SH-SY5Y (cell line): ENCODE measurements at regions not wholly inside any gene's neighbourhood (a gene's known extent, or its start where the extent isn't known, plus 50 kb on each side); places are given as distances from the start of the nearest gene placed in this dataset.

ENCODE experiments used
- GATA2 ChIP-seq: IDR thresholded peaks from 2 replicates; pipeline ENCODE4 v1.6.1; 2011; ENCODE audit warnings: mild to moderate bottlenecking, low read depth, low read length
- GATA3 ChIP-seq: IDR thresholded peaks from 2 replicates; pipeline ENCODE4 v1.6.1; 2011; ENCODE audit warnings: low read depth, mild to moderate bottlenecking, low read length, moderate library complexity

- TF ChIP-seq GATA3 (no peak), GATA2 (no peak)
These were observed 224.1 kb upstream of the FOXF1 start for GRCh38 chr16:86285938-86286921.
